ENCODE measurements at regions not wholly inside any gene's neighbourhood (a gene's known extent, or its start where the extent isn't known, plus 50 kb on each side); places are given as distances from the start of the nearest gene placed in this dataset.

DNA sequence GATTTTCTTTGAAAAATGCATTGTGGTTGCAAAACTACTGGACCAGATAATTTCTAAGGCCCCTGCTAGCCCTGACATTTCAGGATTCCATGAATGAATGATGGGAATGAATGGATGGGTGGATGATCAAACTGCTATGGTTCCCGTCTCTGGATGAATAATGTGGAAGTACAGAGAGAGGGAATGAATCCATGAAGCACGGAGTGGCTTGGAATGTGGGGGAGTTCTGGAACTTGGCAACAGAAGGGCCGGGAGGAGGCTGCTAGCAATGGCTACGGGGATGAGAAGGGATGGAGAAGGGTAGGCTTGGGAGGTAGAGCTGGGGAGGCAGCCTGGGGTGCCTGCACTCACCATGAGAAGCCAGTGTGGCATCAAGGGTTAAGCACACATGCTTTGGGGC is 84.8 kb downstream of the NCR2 start:
- H3K4me3 ChIP-seq (ENCODE audit: low read length): no peak overlapping the region
- 92% methylated on average over 4 of the region's 4 CpGs for WGBS (ENCODE audit: insufficient coverage)
- TF ChIP-seq, protein P1, sequence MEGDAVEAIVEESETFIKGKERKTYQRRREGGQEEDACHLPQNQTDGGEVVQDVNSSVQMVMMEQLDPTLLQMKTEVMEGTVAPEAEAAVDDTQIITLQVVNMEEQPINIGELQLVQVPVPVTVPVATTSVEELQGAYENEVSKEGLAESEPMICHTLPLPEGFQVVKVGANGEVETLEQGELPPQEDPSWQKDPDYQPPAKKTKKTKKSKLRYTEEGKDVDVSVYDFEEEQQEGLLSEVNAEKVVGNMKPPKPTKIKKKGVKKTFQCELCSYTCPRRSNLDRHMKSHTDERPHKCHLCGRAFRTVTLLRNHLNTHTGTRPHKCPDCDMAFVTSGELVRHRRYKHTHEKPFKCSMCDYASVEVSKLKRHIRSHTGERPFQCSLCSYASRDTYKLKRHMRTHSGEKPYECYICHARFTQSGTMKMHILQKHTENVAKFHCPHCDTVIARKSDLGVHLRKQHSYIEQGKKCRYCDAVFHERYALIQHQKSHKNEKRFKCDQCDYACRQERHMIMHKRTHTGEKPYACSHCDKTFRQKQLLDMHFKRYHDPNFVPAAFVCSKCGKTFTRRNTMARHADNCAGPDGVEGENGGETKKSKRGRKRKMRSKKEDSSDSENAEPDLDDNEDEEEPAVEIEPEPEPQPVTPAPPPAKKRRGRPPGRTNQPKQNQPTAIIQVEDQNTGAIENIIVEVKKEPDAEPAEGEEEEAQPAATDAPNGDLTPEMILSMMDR (IDR thresholded peaks at IDR 0.05): no peak
- H3K27ac ChIP-seq (ENCODE audit: low read length): no peak overlapping the region
- H3K9me3 ChIP-seq (ENCODE audit: control insufficient read depth, insufficient read depth, low read length): peaks cover 4% of the 10 kb centered on the region
- no peak for DNase-seq
- no peak overlapping the region for H3K4me3 Mint-ChIP-seq
- no peaks in the 10 kb centered on the region for H3K36me3 ChIP-seq (ENCODE audit: control insufficient read depth, insufficient read depth, low read length)
- H3K27me3 ChIP-seq (ENCODE audit: control insufficient read depth, insufficient read depth, low read length): peaks cover 3% of the 10 kb centered on the region
- H3K27ac Mint-ChIP-seq: no peak overlapping the region
- H3K4me1 ChIP-seq (ENCODE audit: control insufficient read depth, insufficient read depth, low read length): peaks cover 3% of the 10 kb centered on the region
- H3K36me3 Mint-ChIP-seq: no peaks in the 10 kb centered on the region
- H3K27me3 Mint-ChIP-seq (ENCODE audit: low read depth in 2 of 2): peaks cover 45 to 60% of the 10 kb centered on the region in 2 donors
- H3K4me1 Mint-ChIP-seq: no peaks in the 10 kb centered on the region
- intact Hi-C loops (cut with micrococcal nuclease): no loop called here
- no peaks in the 10 kb centered on the region for H3K9me3 Mint-ChIP-seq
- no peak for ATAC-seq

DNA sequence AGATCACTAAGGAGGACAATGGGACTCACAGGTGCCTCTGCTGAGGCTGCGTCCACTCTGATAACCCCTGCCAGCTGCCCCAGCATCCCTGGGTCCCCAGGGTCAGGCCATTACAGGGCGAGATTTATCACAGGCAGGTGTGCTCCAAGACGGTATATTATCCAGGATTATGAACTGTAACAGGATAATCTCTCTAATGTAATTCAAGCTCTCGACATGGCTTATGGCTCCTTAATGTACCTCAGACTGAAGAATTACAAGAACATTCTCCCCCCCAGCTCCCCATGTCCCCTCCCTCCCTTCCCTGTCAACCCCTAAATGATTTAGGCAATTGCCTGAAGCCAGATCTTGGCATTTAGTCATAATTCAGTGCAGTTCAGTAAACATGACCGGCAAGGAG is 86.8 kb downstream of the NCR2 start:
- Histone ChIP-seq H3K4me1 (ENCODE audit: control insufficient read depth, insufficient read depth, low read length) (peaks cover 13% of the 10 kb centered on the region), H3K27ac (ENCODE audit: low read length) (no peak overlapping the region), H3K9me3 (ENCODE audit: control insufficient read depth, insufficient read depth, low read length) (peaks cover 4% of the 10 kb centered on the region), H3K27me3 (ENCODE audit: control insufficient read depth, insufficient read depth, low read length) (peaks cover 14% of the 10 kb centered on the region), H3K36me3 (ENCODE audit: control insufficient read depth, insufficient read depth, low read length) (no peaks in the 10 kb centered on the region), H3K4me3 (ENCODE audit: low read length) (no peak overlapping the region)
- DNase-seq (no peak), ATAC-seq (no peak)
- WGBS (ENCODE audit: insufficient coverage): 74% methylated on average over 5 of the region's 5 CpGs
- Mint-ChIP-seq H3K9me3 (no peaks in the 10 kb centered on the region), H3K27me3 (ENCODE audit: low read depth in 2 of 2) (peaks cover 29 to 41% of the 10 kb centered on the region in 2 donors), H3K36me3 (no peaks in the 10 kb centered on the region), H3K4me3 (no peak overlapping the region), H3K27ac (no peak overlapping the region), H3K4me1 (no peaks in the 10 kb centered on the region)
- intact Hi-C loops (cut with micrococcal nuclease): no loop called here
- TF ChIP-seq, protein P1 (IDR thresholded peaks at IDR 0.05): no peak

DNA sequence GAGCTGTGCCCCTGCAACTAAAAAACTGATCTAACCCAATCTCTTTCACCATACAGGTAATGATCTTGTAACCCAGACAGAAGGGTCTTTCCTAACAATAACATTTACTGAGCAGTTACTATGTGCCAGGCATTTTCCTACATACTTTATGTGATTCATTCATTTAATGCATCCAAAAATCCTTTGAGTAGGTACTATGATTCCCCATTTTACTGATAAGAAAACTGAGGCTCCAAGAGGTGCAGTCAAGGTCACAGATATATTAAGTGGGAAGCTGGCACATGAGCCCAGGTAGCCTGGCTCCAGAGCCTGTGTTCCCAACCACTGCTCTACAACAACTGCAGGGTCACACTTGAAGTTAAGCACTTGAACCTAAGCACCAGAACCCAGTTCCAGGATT is 87.6 kb downstream of the NCR2 start:
- no peaks in the 10 kb centered on the region for H3K4me1 Mint-ChIP-seq
- DNase-seq (no peak), ATAC-seq (no peak)
- intact Hi-C loops (cut with micrococcal nuclease): no loop called here
- H3K36me3 ChIP-seq (ENCODE audit: control insufficient read depth, insufficient read depth, low read length): no peaks in the 10 kb centered on the region
- no peak overlapping the region for H3K4me3 ChIP-seq (ENCODE audit: low read length)
- H3K27ac Mint-ChIP-seq: no peak overlapping the region
- peaks cover 23 to 32% of the 10 kb centered on the region in 2 donors for H3K27me3 Mint-ChIP-seq (ENCODE audit: low read depth in 2 of 2)
- peaks cover 4% of the 10 kb centered on the region for H3K9me3 ChIP-seq (ENCODE audit: control insufficient read depth, insufficient read depth, low read length)
- no peaks in the 10 kb centered on the region for H3K9me3 Mint-ChIP-seq
- H3K27ac ChIP-seq (ENCODE audit: low read length): no peak overlapping the region
- H3K4me3 Mint-ChIP-seq: no peak overlapping the region
- peaks cover 21% of the 10 kb centered on the region for H3K4me1 ChIP-seq (ENCODE audit: control insufficient read depth, insufficient read depth, low read length)
- TF ChIP-seq, protein P1 (IDR thresholded peaks at IDR 0.05): no peak
- H3K36me3 Mint-ChIP-seq: no peaks in the 10 kb centered on the region
- peaks cover 18% of the 10 kb centered on the region for H3K27me3 ChIP-seq (ENCODE audit: control insufficient read depth, insufficient read depth, low read length)

DNA sequence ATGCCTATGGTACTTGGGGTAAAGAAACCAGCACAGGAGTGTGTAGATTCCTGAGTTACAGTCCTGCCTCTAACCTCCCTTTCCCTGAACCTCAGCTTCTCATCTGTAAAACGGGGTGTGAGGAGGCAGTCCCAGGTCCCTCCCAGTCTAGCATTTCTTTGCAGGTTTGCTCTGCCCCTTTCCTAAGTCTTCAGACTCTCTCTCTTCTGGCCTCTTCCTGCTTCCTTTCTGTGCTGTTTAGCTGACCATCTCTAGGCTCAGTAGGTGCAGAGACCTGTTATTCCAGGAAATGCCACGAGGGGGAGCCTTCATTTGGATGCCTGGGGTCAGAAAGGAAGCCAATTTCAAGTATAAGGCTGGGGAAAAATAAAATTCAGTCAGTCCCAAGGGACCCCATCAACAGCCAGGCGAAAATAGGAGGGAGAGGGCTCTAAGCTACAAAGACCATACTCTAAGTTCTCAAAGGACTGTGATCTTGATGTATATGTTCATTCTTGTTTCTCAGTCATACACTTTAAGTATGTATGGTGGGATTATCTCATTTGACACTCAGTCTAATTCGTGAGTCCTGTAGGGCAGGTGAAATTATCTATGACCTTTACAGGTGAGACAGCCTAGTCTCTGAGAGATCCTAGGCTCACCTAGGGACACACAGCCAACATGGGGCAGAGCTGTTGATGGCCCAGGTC is 89.1 kb downstream of the NCR2 start:
- DNase-seq: peak; percentile 75 to 87
- 22% methylated on average over 3 of the region's 4 CpGs for WGBS (ENCODE audit: insufficient coverage)
- no peak overlapping the region for H3K27ac Mint-ChIP-seq
- Histone ChIP-seq H3K27me3 (ENCODE audit: control insufficient read depth, insufficient read depth, low read length) (peaks cover 28% of the 10 kb centered on the region), H3K36me3 (ENCODE audit: control insufficient read depth, insufficient read depth, low read length) (no peaks in the 10 kb centered on the region), H3K27ac (ENCODE audit: low read length) (no peak overlapping the region), H3K4me3 (ENCODE audit: low read length) (no peak overlapping the region), H3K4me1 (ENCODE audit: control insufficient read depth, insufficient read depth, low read length) (peaks cover 31% of the 10 kb centered on the region), H3K9me3 (ENCODE audit: control insufficient read depth, insufficient read depth, low read length) (peaks cover under 1% of the 10 kb centered on the region)
- intact Hi-C loops (cut with micrococcal nuclease): loop anchor here (1.0 to 2.0 kb wide), 2 partner anchors 168 to 258 kb away; no protein-coding TSS in a partner anchor
- TF ChIP-seq, protein P1 (IDR thresholded peaks at IDR 0.05): peak; percentile 80
- H3K4me3 Mint-ChIP-seq: no peak overlapping the region
- ATAC-seq: peak; percentile 72 to 81 (median 79)
- H3K27me3 Mint-ChIP-seq (ENCODE audit: low read depth in 2 of 2): peaks cover 19 to 29% of the 10 kb centered on the region in 2 donors
- H3K4me1 Mint-ChIP-seq: peaks cover 7 to 9% of the 10 kb centered on the region in 2 donors
- no peaks in the 10 kb centered on the region for H3K36me3 Mint-ChIP-seq
- H3K9me3 Mint-ChIP-seq: no peaks in the 10 kb centered on the region

Data from natural killer cell (primary cell).